Left renal cortex interstitium (tissue), 4 donors: ENCODE measurements at regions not wholly inside any gene's neighbourhood (a gene's known extent, or its start where the extent isn't known, plus 50 kb on each side); places are given as distances from the start of the nearest gene placed in this dataset.
"Not testable (repeated sequence)": the region's sequence is repeated elsewhere in the genome, so short reads cannot be mapped to it uniquely, and the experiment has no call there.

Experiments
- DNase-seq, 4 donors: peaks; one replicate each; pipeline ENCODE4 v3.0.0-alpha.2; 2013; ENCODE audit warnings: low read depth in 4 of 4, low spot score in 2 of 4, missing footprints in 1 of 4

GRCh38 chr13:63460462-63461090 lies 2044.9 kb upstream of the PCDH20 start:
- DNase-seq = no peak

- no peak for DNase-seq
These were observed 2041.5 kb upstream of the PCDH20 start for GRCh38 chr13:63457186-63457585.

GRCh38 chr13:63455938-63456337 lies 2040.3 kb upstream of the PCDH20 start:
- DNase-seq = no peak

GRCh38 chr13:63449550-63449949 lies 2033.9 kb upstream of the PCDH20 start:
- peak; percentile 9 to 29 (median 20) for DNase-seq

GRCh38 chr13:63448692-63449091 lies 2033.0 kb upstream of the PCDH20 start:
- no peak for DNase-seq

GRCh38 chr13:63446329-63446728 lies 2030.7 kb upstream of the PCDH20 start:
- no peak for DNase-seq

- not testable (repeated sequence) for DNase-seq
These were observed 2028.6 kb upstream of the PCDH20 start for GRCh38 chr13:63444225-63444624.

- no peak for DNase-seq
These were observed 2023.3 kb upstream of the PCDH20 start for GRCh38 chr13:63438951-63439350.

GRCh38 chr13:63436325-63436668 lies 2020.6 kb upstream of the PCDH20 start:
- DNase-seq = no peak

GRCh38 chr13:63435667-63436324 lies 2020.1 kb upstream of the PCDH20 start:
- no peak for DNase-seq

GRCh38 chr13:63433546-63434150 lies 2018.0 kb upstream of the PCDH20 start:
- no peak for DNase-seq

GRCh38 chr13:63427170-63427569 lies 2011.5 kb upstream of the PCDH20 start:
- no peak for DNase-seq

GRCh38 chr13:63425131-63425530 lies 2009.5 kb upstream of the PCDH20 start:
- DNase-seq = no peak

- DNase-seq = no peak
These were observed 2005.5 kb upstream of the PCDH20 start for GRCh38 chr13:63421123-63421522.

GRCh38 chr13:63420685-63421084 lies 2005.0 kb upstream of the PCDH20 start:
- no peak for DNase-seq

- DNase-seq = no peak
These were observed 1998.6 kb upstream of the PCDH20 start for GRCh38 chr13:63414247-63414646.

GRCh38 chr13:63409791-63410351 lies 1994.2 kb upstream of the PCDH20 start:
- no peak for DNase-seq

GRCh38 chr13:63408331-63409189 lies 1992.9 kb upstream of the PCDH20 start:
- DNase-seq = peak in 3 of 4 donors; percentile 11 to 19 (median 19)

- DNase-seq = no peak
These were observed 1988.1 kb upstream of the PCDH20 start for GRCh38 chr13:63403733-63404132.

- DNase-seq = no peak
These were observed 1981.1 kb upstream of the PCDH20 start for GRCh38 chr13:63396746-63397145.

GRCh38 chr13:63393112-63393511 lies 1977.5 kb upstream of the PCDH20 start:
- no peak for DNase-seq
